DOHH2 (cell line): ENCODE measurements at regions not wholly inside any gene's neighbourhood (a gene's known extent, or its start where the extent isn't known, plus 50 kb on each side); places are given as distances from the start of the nearest gene placed in this dataset.

Experiments used
- EZH2phosphoT487 ChIP-seq: fragments of 200-600 bp; sonication (generic); IDR thresholded peaks from 2 replicates; pipeline ENCODE4 v1.6.1; 2017; ENCODE audit warnings: borderline replicate concordance, mild to moderate bottlenecking, antibody characterized with exemption, low read length, moderate library complexity, mixed read lengths
- TF ChIP-seq, protein P1 (sequence below): fragments of 200-600 bp; sonication (generic); IDR thresholded peaks from one replicate; pipeline ENCODE4 v1.5.1; 2014; ENCODE audit warnings: antibody characterized with exemption, mild to moderate bottlenecking, low read depth, low read length; ENCODE audit not compliant: poor library complexity, severe bottlenecking

- TF ChIP-seq, protein P1, sequence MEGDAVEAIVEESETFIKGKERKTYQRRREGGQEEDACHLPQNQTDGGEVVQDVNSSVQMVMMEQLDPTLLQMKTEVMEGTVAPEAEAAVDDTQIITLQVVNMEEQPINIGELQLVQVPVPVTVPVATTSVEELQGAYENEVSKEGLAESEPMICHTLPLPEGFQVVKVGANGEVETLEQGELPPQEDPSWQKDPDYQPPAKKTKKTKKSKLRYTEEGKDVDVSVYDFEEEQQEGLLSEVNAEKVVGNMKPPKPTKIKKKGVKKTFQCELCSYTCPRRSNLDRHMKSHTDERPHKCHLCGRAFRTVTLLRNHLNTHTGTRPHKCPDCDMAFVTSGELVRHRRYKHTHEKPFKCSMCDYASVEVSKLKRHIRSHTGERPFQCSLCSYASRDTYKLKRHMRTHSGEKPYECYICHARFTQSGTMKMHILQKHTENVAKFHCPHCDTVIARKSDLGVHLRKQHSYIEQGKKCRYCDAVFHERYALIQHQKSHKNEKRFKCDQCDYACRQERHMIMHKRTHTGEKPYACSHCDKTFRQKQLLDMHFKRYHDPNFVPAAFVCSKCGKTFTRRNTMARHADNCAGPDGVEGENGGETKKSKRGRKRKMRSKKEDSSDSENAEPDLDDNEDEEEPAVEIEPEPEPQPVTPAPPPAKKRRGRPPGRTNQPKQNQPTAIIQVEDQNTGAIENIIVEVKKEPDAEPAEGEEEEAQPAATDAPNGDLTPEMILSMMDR, result no peak
- TF ChIP-seq EZH2phosphoT487, result no peak
Observed at GRCh38 chr3:106379251-106379750, 510.5 kb upstream of the CBLB start.
